HEK293T (cell line): ENCODE measurements at regions not wholly inside any gene's neighbourhood (a gene's known extent, or its start where the extent isn't known, plus 50 kb on each side); places are given as distances from the start of the nearest gene placed in this dataset.

Experiments used
- CTCF ChIA-PET: fragments of 350-600 bp; formaldehyde crosslinking; extraction: SDS; loops from one replicate; lab custom pipeline; 2021; ENCODE audit warnings: antibody characterized with exemption, inconsistent platforms; lab: Yijun Ruan, JAX
- POLR2A ChIA-PET: fragments of 350-600 bp; formaldehyde crosslinking; extraction: SDS; loops from one replicate; lab custom pipeline; 2020; ENCODE audit warnings: antibody characterized with exemption, inconsistent platforms; lab: Yijun Ruan, JAX
- DNase-seq: peaks from one replicate; pipeline ENCODE4 v3.0.0; 2012; ENCODE audit warnings: mixed read lengths; ENCODE audit errors: extremely low spot score
- ARNT ChIP-seq: fragments of 450-650 bp; IDR thresholded peaks from 2 replicates; pipeline ENCODE4 v1.6.1; 2017; ENCODE audit warnings: mild to moderate bottlenecking
- BHLHE40 ChIP-seq: fragments of 450-650 bp; IDR thresholded peaks from 2 replicates; pipeline ENCODE4 v1.6.1; 2016; ENCODE audit warnings: mild to moderate bottlenecking, moderate library complexity, borderline replicate concordance
- CTBP1 ChIP-seq: fragments of 450-650 bp; IDR thresholded peaks from 2 replicates; pipeline ENCODE4 v1.6.1; 2016; ENCODE audit warnings: borderline replicate concordance
- ELF4 ChIP-seq: fragments of 450-650 bp; IDR thresholded peaks from 2 replicates; pipeline ENCODE4 v1.6.1; 2017; ENCODE audit warnings: antibody characterized with exemption
- FOXA1 ChIP-seq: fragments of 450-650 bp; IDR thresholded peaks from 2 replicates; pipeline ENCODE4 v1.6.1; 2016; ENCODE audit warnings: mild to moderate bottlenecking
- FOXK2 ChIP-seq: fragments of 450-650 bp; IDR thresholded peaks from 2 replicates; pipeline ENCODE4 v1.6.1; 2016; ENCODE audit warnings: mild to moderate bottlenecking
- FOXM1 ChIP-seq: fragments of 450-650 bp; IDR thresholded peaks from 2 replicates; pipeline ENCODE4 v1.6.1; 2017; ENCODE audit warnings: mild to moderate bottlenecking, borderline replicate concordance
- HDGF ChIP-seq: fragments of 450-650 bp; IDR thresholded peaks from 2 replicates; pipeline ENCODE4 v1.6.1; 2017; ENCODE audit warnings: antibody characterized with exemption, borderline replicate concordance
- L3MBTL2 ChIP-seq: fragments of 450-650 bp; conservative IDR thresholded peaks from 2 replicates; pipeline ENCODE4 v1.6.1; 2016; ENCODE audit warnings: mild to moderate bottlenecking
- LEF1 ChIP-seq: fragments of 450-650 bp; IDR thresholded peaks from 2 replicates; pipeline ENCODE4 v1.6.1; 2017; ENCODE audit warnings: mild to moderate bottlenecking, borderline replicate concordance
- NFRKB ChIP-seq: fragments of 450-650 bp; IDR thresholded peaks from 2 replicates; pipeline ENCODE4 v1.6.1; 2016; ENCODE audit warnings: mild to moderate bottlenecking, moderate library complexity
- PKNOX1 ChIP-seq: fragments of 450-650 bp; IDR thresholded peaks from 2 replicates; pipeline ENCODE4 v1.6.1; 2016
- SP1 ChIP-seq: fragments of 450-650 bp; IDR thresholded peaks from 2 replicates; pipeline ENCODE4 v1.6.1; 2017
- SUZ12 ChIP-seq: fragments of 450-650 bp; IDR thresholded peaks from 2 replicates; pipeline ENCODE4 v1.6.1; 2016; ENCODE audit warnings: mild to moderate bottlenecking
- TARDBP ChIP-seq: fragments of 450-650 bp; IDR thresholded peaks from 2 replicates; pipeline ENCODE4 v1.6.1; 2016
- ZNF384 ChIP-seq: fragments of 450-650 bp; IDR thresholded peaks from 2 replicates; pipeline ENCODE4 v1.6.1; 2016

GRCh38 chr2:67954093-67954748 is 108.6 kb downstream of the C1D start:
- TF ChIP-seq NFRKB (no peak), LEF1 (no peak), BHLHE40 (no peak), ELF4 (no peak), ARNT (no peak), PKNOX1 (no peak), FOXA1 (no peak), L3MBTL2 (no peak), TARDBP (no peak), FOXM1 (no peak), SP1 (no peak)
- CTCF ChIA-PET = no interaction called here
- POLR2A ChIA-PET = no interaction called here
- DNase-seq = no peak

GRCh38 chr2:67955748-67956603 is 106.8 kb downstream of the C1D start:
- no peak for DNase-seq
- POLR2A ChIA-PET = no interaction called here
- CTCF ChIA-PET = no interaction called here
- no peak for TF ChIP-seq FOXA1

- no peak for DNase-seq
- POLR2A ChIA-PET = no interaction called here
- CTCF ChIA-PET = no interaction called here
- no peak for TF ChIP-seq L3MBTL2
- TF ChIP-seq HDGF = no peak
- no peak for TF ChIP-seq CTBP1
These were observed 97.6 kb downstream of the C1D start for GRCh38 chr2:67965246-67965645.

- no peak for DNase-seq
- ChIA-PET CTCF (no interaction called here), POLR2A (no interaction called here)
- no peak for TF ChIP-seq NFRKB
- TF ChIP-seq SUZ12 = no peak
These were observed 92.7 kb downstream of the C1D start for GRCh38 chr2:67970071-67970470.

GRCh38 chr2:67970542-67970941 is 92.3 kb downstream of the C1D start:
- no peak for DNase-seq
- POLR2A ChIA-PET = no interaction called here
- CTCF ChIA-PET = no interaction called here
- no peak for TF ChIP-seq CTBP1
- no peak for TF ChIP-seq ZNF384
- no peak for TF ChIP-seq FOXA1
- TF ChIP-seq FOXM1 = no peak
- no peak for TF ChIP-seq LEF1
- no peak for TF ChIP-seq NFRKB
- no peak for TF ChIP-seq FOXK2
- TF ChIP-seq TARDBP = no peak
- TF ChIP-seq SP1 = no peak
- no peak for TF ChIP-seq ARNT
- TF ChIP-seq HDGF = no peak
- TF ChIP-seq BHLHE40 = no peak
- no peak for TF ChIP-seq PKNOX1
- no peak for TF ChIP-seq SUZ12
- no peak for TF ChIP-seq ELF4
- no peak for TF ChIP-seq L3MBTL2

- CTCF ChIA-PET = no interaction called here
- TF ChIP-seq NFRKB (no peak), ZNF384 (no peak), CTBP1 (no peak), PKNOX1 (no peak), HDGF (no peak), L3MBTL2 (no peak), FOXA1 (no peak)
- DNase-seq = no peak
- POLR2A ChIA-PET = no interaction called here
These were observed 88.0 kb downstream of the C1D start for GRCh38 chr2:67974559-67975430.

- DNase-seq = no peak
- no peak for TF ChIP-seq ELF4
- TF ChIP-seq ARNT = no peak
- TF ChIP-seq LEF1 = no peak
- no peak for TF ChIP-seq FOXA1
- no peak for TF ChIP-seq SP1
- no peak for TF ChIP-seq SUZ12
- TF ChIP-seq BHLHE40 = no peak
- TF ChIP-seq L3MBTL2 = no peak
- no peak for TF ChIP-seq HDGF
- no peak for TF ChIP-seq ZNF384
- TF ChIP-seq FOXK2 = no peak
- TF ChIP-seq PKNOX1 = no peak
- no peak for TF ChIP-seq CTBP1
- ChIA-PET CTCF (no interaction called here), POLR2A (no interaction called here)
These were observed 85.3 kb downstream of the C1D start for GRCh38 chr2:67977464-67977863.
